ENCODE measurements at regions not wholly inside any gene's neighbourhood (a gene's known extent, or its start where the extent isn't known, plus 50 kb on each side); places are given as distances from the start of the nearest gene placed in this dataset.

GRCh38 chr11:129700701-129701100 lies 114.9 kb upstream of the TMEM45B start:
- TF ChIP-seq PBX3 (IDR thresholded peaks at IDR 0.05; ENCODE audit: insufficient replicate concordance, low read depth, low read length): no peak
- no peak for TF ChIP-seq EZH2 (IDR thresholded peaks at IDR 0.05; ENCODE audit: borderline replicate concordance, control insufficient read depth, low read depth, low read length)
- TF ChIP-seq POLR2A (IDR thresholded peaks at IDR 0.05; ENCODE audit: low read depth, low read length): no peak
- TF ChIP-seq EED (IDR thresholded peaks at IDR 0.05; ENCODE audit: low read depth): no peak
- no peak for TF ChIP-seq NFIC (IDR thresholded peaks at IDR 0.05; ENCODE audit: low read depth, low read length)
- TF ChIP-seq CTCF (IDR thresholded peaks at IDR 0.05 in 2 of 3, conservative IDR thresholded peaks at IDR 0.05 in 1 of 3; ENCODE audit: control insufficient read depth in 2 of 3, extremely low read depth in 1 of 3, insufficient read depth in 1 of 3, low read depth in 3 of 3, low read length in 3 of 3): no peak
- TF ChIP-seq SUPT20H (IDR thresholded peaks at IDR 0.05; ENCODE audit: borderline replicate concordance, control insufficient read depth, low read depth, low read length): no peak
- TF ChIP-seq NR2C2 (IDR thresholded peaks at IDR 0.05; ENCODE audit: borderline replicate concordance, control insufficient read depth, insufficient read length, low read depth): no peak
- no peak for TF ChIP-seq FOXK2 (IDR thresholded peaks at IDR 0.05)
- TF ChIP-seq ZBTB40 (IDR thresholded peaks at IDR 0.05; ENCODE audit: borderline replicate concordance): no peak
- no peak for TF ChIP-seq IRF3 (IDR thresholded peaks at IDR 0.05)
